GM18951 (cell line): ENCODE measurements at regions not wholly inside any gene's neighbourhood (a gene's known extent, or its start where the extent isn't known, plus 50 kb on each side); places are given as distances from the start of the nearest gene placed in this dataset.

ENCODE experiments used
- POLR2A ChIP-seq: IDR thresholded peaks from 4 replicates; pipeline ENCODE4 v1.6.1; 2011; ENCODE audit warnings: mild to moderate bottlenecking; ENCODE audit not compliant: insufficient read length, insufficient read depth; ENCODE audit errors: extremely low read depth
- in situ Hi-C: fragments of 300-500 bp; cut with MboI; formaldehyde crosslinking; loops from one replicate; pipeline ENCODE4 v1.12.0; 2022; ENCODE audit warnings: low sequenced_read_pairs, mixed read lengths, inconsistent platforms; ENCODE audit not compliant: unreplicated experiment

- TF ChIP-seq POLR2A: no peak
- in situ Hi-C loops: no loop called here
Observed at GRCh38 chr11:28777126-28777525, 668.9 kb downstream of the METTL15 start.

- in situ Hi-C loops: no loop called here
- no peak for TF ChIP-seq POLR2A
Observed at GRCh38 chr11:28773606-28774005, 665.4 kb downstream of the METTL15 start.

- TF ChIP-seq POLR2A: no peak
- in situ Hi-C loops: no loop called here
Observed at GRCh38 chr11:28770806-28771205, 662.6 kb downstream of the METTL15 start.

- no peak for TF ChIP-seq POLR2A
- in situ Hi-C loops: no loop called here
Observed at GRCh38 chr11:28767574-28767973, 659.4 kb downstream of the METTL15 start.

- in situ Hi-C loops: no loop called here
- no peak for TF ChIP-seq POLR2A
Observed at GRCh38 chr11:28763876-28764275, 655.7 kb downstream of the METTL15 start.

GRCh38 chr11:28763151-28763550 lies 655.0 kb downstream of the METTL15 start:
- in situ Hi-C loops: no loop called here
- TF ChIP-seq POLR2A: no peak

GRCh38 chr11:28760676-28761390 lies 652.6 kb downstream of the METTL15 start:
- in situ Hi-C loops: no loop called here

GRCh38 chr11:28759311-28759710 lies 651.1 kb downstream of the METTL15 start:
- TF ChIP-seq POLR2A: no peak
- in situ Hi-C loops: no loop called here

More at GRCh38 chr11:28760676-28761390, 652.6 kb downstream of the METTL15 start:
- TF ChIP-seq POLR2A: no peak

- in situ Hi-C loops: no loop called here
- no peak for TF ChIP-seq POLR2A
Observed at GRCh38 chr11:28757725-28758515, 649.7 kb downstream of the METTL15 start.

GRCh38 chr11:28756977-28757376 lies 648.8 kb downstream of the METTL15 start:
- TF ChIP-seq POLR2A: no peak
- in situ Hi-C loops: no loop called here

GRCh38 chr11:28743061-28743550 lies 634.9 kb downstream of the METTL15 start:
- in situ Hi-C loops: no loop called here
- no peak for TF ChIP-seq POLR2A

GRCh38 chr11:28739489-28740280 lies 631.5 kb downstream of the METTL15 start:
- in situ Hi-C loops: no loop called here
- TF ChIP-seq POLR2A: no peak

GRCh38 chr11:28738549-28738948 lies 630.4 kb downstream of the METTL15 start:
- in situ Hi-C loops: no loop called here
- no peak for TF ChIP-seq POLR2A
